Esophagus squamous epithelium (tissue), 5 donors: ENCODE measurements at regions not wholly inside any gene's neighbourhood (a gene's known extent, or its start where the extent isn't known, plus 50 kb on each side); places are given as distances from the start of the nearest gene placed in this dataset.

Experiments
- DNase-seq: peaks from one replicate; lab custom pipeline; 2025; lab: John Stamatoyannopoulos, UW
- H3K27ac ChIP-seq, 4 donors: fragments of 200-600 bp; sonication (generic); one replicate each; pipeline ENCODE4 v1.5.1; 2016 to 2019; ENCODE audit warnings: mild to moderate bottlenecking in 1 of 4
- H3K27me3 ChIP-seq, 4 donors: fragments of 200-600 bp; sonication (generic); 1 replicate in 3 of 4; 2 replicates in 1 of 4; pipeline versions ENCODE4 v1.5.1 to v1.6.0; 2017 to 2021; ENCODE audit warnings: antibody characterized with exemption in 1 of 4
- H3K36me3 ChIP-seq, 3 donors: fragments of 200-600 bp; sonication (generic); one replicate each; pipeline ENCODE4 v1.5.1; 2016 to 2019
- H3K4me1 ChIP-seq, 3 donors: fragments of 200-600 bp; sonication (generic); one replicate each; pipeline ENCODE4 v1.5.1; 2017 to 2019
- H3K4me3 ChIP-seq, 4 donors: fragments of 200-600 bp; sonication (generic); 1 replicate in 3 of 4; 2 replicates in 1 of 4; pipeline ENCODE4 v1.5.1; 2016 to 2019; ENCODE audit warnings: mild to moderate bottlenecking in 2 of 4, moderate library complexity in 1 of 4
- H3K9me3 ChIP-seq, 3 donors: fragments of 200-600 bp; sonication (generic); one replicate each; pipeline ENCODE4 v1.5.1; 2016 to 2019
- CTCF ChIP-seq, 6 experiments: fragments of 450-650 bp in 4 of 6; fragments of 200-600 bp in 2 of 6; sonication (generic) in 2 of 6; IDR thresholded peaks; one replicate each; pipeline ENCODE4 v1.5.1; 2016 to 2019; ENCODE audit warnings: antibody characterized with exemption in 6 of 6, mild to moderate bottlenecking in 4 of 6, moderate library complexity in 4 of 6
- POLR2A ChIP-seq, 4 donors: fragments of 450-650 bp; IDR thresholded peaks; one replicate each; pipeline ENCODE4 v1.6.1; 2017; ENCODE audit warnings: antibody characterized with exemption in 4 of 4, mild to moderate bottlenecking in 4 of 4, moderate library complexity in 3 of 4
- WGBS, 2 donors: methylation state at CpG; one replicate each; pipeline ENCODE4 v1.1.5; 2018; 5-methylcytosine and 5-hydroxymethylcytosine counted together
- intact Hi-C: fragments of 100-400 bp; cut with DNase I; formaldehyde crosslinking; loops from one replicate; pipeline ENCODE4 v1.15.0; 2022
- donor health status: DM: yes; HTN: yes; CAD: no.

GRCh38 chr18:78458356-78458755 is 521.3 kb upstream of the SALL3 start:
- intact Hi-C loops, result no loop called here
- Histone ChIP-seq H3K4me3 (no peak overlapping the region), H3K4me1 (peaks cover 0 to 15% (median 0%) of the 10 kb centered on the region in 3 donors), H3K36me3 (no peaks in the 10 kb centered on the region), H3K9me3 (no peaks in the 10 kb centered on the region), H3K27ac (no peak overlapping the region), H3K27me3 (no peaks in the 10 kb centered on the region)
- no peak for DNase-seq
- WGBS, 2 donors, result 88 to 89% methylated on average over 4 of the region's 4 CpGs
- TF ChIP-seq POLR2A (IDR thresholded peaks at IDR 0.05), result no peak
- no peak for TF ChIP-seq CTCF (IDR thresholded peaks at IDR 0.05)

- Histone ChIP-seq H3K36me3 (no peaks in the 10 kb centered on the region), H3K9me3 (peaks cover 0 to 2% (median 0%) of the 10 kb centered on the region in 3 donors), H3K4me3 (no peak overlapping the region), H3K27me3 (no peaks in the 10 kb centered on the region), H3K27ac (no peak overlapping the region), H3K4me1 (peaks cover 0 to 15% (median 0%) of the 10 kb centered on the region in 3 donors)
- TF ChIP-seq CTCF (IDR thresholded peaks at IDR 0.05) (no peak), POLR2A (IDR thresholded peaks at IDR 0.05) (no peak)
- DNase-seq, result no peak
- intact Hi-C loops, result no loop called here
- 37 to 43% methylated on average over 3 of the region's 3 CpGs for WGBS, 2 donors
These were observed 520.0 kb upstream of the SALL3 start for GRCh38 chr18:78459668-78460067.

GRCh38 chr18:78460558-78460957 is 519.1 kb upstream of the SALL3 start:
- H3K36me3 ChIP-seq, result no peaks in the 10 kb centered on the region
- TF ChIP-seq CTCF (IDR thresholded peaks at IDR 0.05), result no peak
- no peak for TF ChIP-seq POLR2A (IDR thresholded peaks at IDR 0.05)
- no peaks in the 10 kb centered on the region for H3K27me3 ChIP-seq
- peaks cover 0 to 6% (median 5%) of the 10 kb centered on the region in 3 donors for H3K9me3 ChIP-seq
- 69 to 74% methylated on average over 3 of the region's 3 CpGs for WGBS, 2 donors
- peaks cover 0 to 15% (median 0%) of the 10 kb centered on the region in 3 donors for H3K4me1 ChIP-seq
- no peak overlapping the region for H3K27ac ChIP-seq
- DNase-seq, result no peak
- intact Hi-C loops, result no loop called here
- H3K4me3 ChIP-seq, result no peak overlapping the region

GRCh38 chr18:78473563-78473962 is 506.1 kb upstream of the SALL3 start:
- TF ChIP-seq POLR2A (IDR thresholded peaks at IDR 0.05) (no peak), CTCF (IDR thresholded peaks at IDR 0.05) (no peak)
- Histone ChIP-seq H3K4me1 (no peaks in the 10 kb centered on the region), H3K27ac (no peak overlapping the region), H3K27me3 (no peaks in the 10 kb centered on the region), H3K4me3 (no peak overlapping the region), H3K9me3 (no peaks in the 10 kb centered on the region), H3K36me3 (no peaks in the 10 kb centered on the region)
- intact Hi-C loops, result no loop called here
- DNase-seq, result no peak
- WGBS, 2 donors, result 60 to 79% methylated on average over 5 of the region's 5 CpGs

GRCh38 chr18:78477840-78478239 is 501.8 kb upstream of the SALL3 start:
- no peak for TF ChIP-seq POLR2A (IDR thresholded peaks at IDR 0.05)
- TF ChIP-seq CTCF (IDR thresholded peaks at IDR 0.05), result no peak
- intact Hi-C loops, result no loop called here
- WGBS, 2 donors, result 57 to 79% methylated on average over 5 to 7 of the region's 9 CpGs
- Histone ChIP-seq H3K36me3 (no peaks in the 10 kb centered on the region), H3K27me3 (peaks cover 0 to 6% (median 0%) of the 10 kb centered on the region in 4 donors), H3K9me3 (no peaks in the 10 kb centered on the region), H3K4me3 (no peak overlapping the region), H3K27ac (no peak overlapping the region), H3K4me1 (no peaks in the 10 kb centered on the region)
- DNase-seq, result no peak
